Putamen (tissue), 1 donor: ENCODE measurements at regions not wholly inside any gene's neighbourhood (a gene's known extent, or its start where the extent isn't known, plus 50 kb on each side); places are given as distances from the start of the nearest gene placed in this dataset.

ENCODE experiments used
- DNase-seq: peaks from one replicate; pipeline ENCODE4 v3.0.0-alpha.2; 2016; ENCODE audit warnings: low spot score

- DNase-seq: no peak
Observed at GRCh38 chr18:39801848-39802247, 2153.2 kb upstream of the PIK3C3 start.

GRCh38 chr18:39801010-39801409, 2154.0 kb upstream of the PIK3C3 start:
- no peak for DNase-seq

GRCh38 chr18:39799006-39799405, 2156.0 kb upstream of the PIK3C3 start:
- no peak for DNase-seq

- no peak for DNase-seq
Observed at GRCh38 chr18:39796393-39796792, 2158.6 kb upstream of the PIK3C3 start.

- DNase-seq: no peak
Observed at GRCh38 chr18:39795350-39795749, 2159.7 kb upstream of the PIK3C3 start.

- no peak for DNase-seq
Observed at GRCh38 chr18:39793609-39794008, 2161.4 kb upstream of the PIK3C3 start.

- no peak for DNase-seq
Observed at GRCh38 chr18:39788383-39788782, 2166.7 kb upstream of the PIK3C3 start.

GRCh38 chr18:39786477-39786876, 2168.6 kb upstream of the PIK3C3 start:
- DNase-seq: no peak

- DNase-seq: no peak
Observed at GRCh38 chr18:39784541-39784940, 2170.5 kb upstream of the PIK3C3 start.

GRCh38 chr18:39781565-39781964, 2173.5 kb upstream of the PIK3C3 start:
- DNase-seq: no peak

GRCh38 chr18:39780774-39781173, 2174.3 kb upstream of the PIK3C3 start:
- DNase-seq: no peak

- no peak for DNase-seq
Observed at GRCh38 chr18:39779926-39780325, 2175.1 kb upstream of the PIK3C3 start.

GRCh38 chr18:39776766-39777165, 2178.3 kb upstream of the PIK3C3 start:
- no peak for DNase-seq

- DNase-seq: no peak
Observed at GRCh38 chr18:39774957-39775598, 2180.0 kb upstream of the PIK3C3 start.

GRCh38 chr18:39773646-39774045, 2181.4 kb upstream of the PIK3C3 start:
- DNase-seq: no peak

- no peak for DNase-seq
Observed at GRCh38 chr18:39772155-39772919, 2182.7 kb upstream of the PIK3C3 start.

GRCh38 chr18:39770399-39770798, 2184.6 kb upstream of the PIK3C3 start:
- DNase-seq: no peak

- no peak for DNase-seq
Observed at GRCh38 chr18:39764873-39765272, 2190.2 kb upstream of the PIK3C3 start.

GRCh38 chr18:39761273-39761672, 2193.8 kb upstream of the PIK3C3 start:
- DNase-seq: no peak

- no peak for DNase-seq
Observed at GRCh38 chr18:39759926-39760325, 2194.3 kb upstream of the CELF4 start.

- DNase-seq: no peak
Observed at GRCh38 chr18:39753178-39753577, 2187.6 kb upstream of the CELF4 start.

GRCh38 chr18:39752351-39752750, 2186.8 kb upstream of the CELF4 start:
- DNase-seq: no peak

- DNase-seq: no peak
Observed at GRCh38 chr18:39751921-39752320, 2186.3 kb upstream of the CELF4 start.

GRCh38 chr18:39751161-39751560, 2185.6 kb upstream of the CELF4 start:
- peak; percentile 7 for DNase-seq
